ENCODE measurements at regions not wholly inside any gene's neighbourhood (a gene's known extent, or its start where the extent isn't known, plus 50 kb on each side); places are given as distances from the start of the nearest gene placed in this dataset.
"Not testable (repeated sequence)": the region's sequence is repeated elsewhere in the genome, so short reads cannot be mapped to it uniquely, and the experiment has no call there.

- Histone ChIP-seq H3K9ac (ENCODE audit: low read length) (no peak overlapping the region), H3K36me3 (replicated peaks; ENCODE audit: insufficient read depth, low read length) (no peaks in the 10 kb centered on the region), H3K79me2 (ENCODE audit: low read length) (no peaks in the 10 kb centered on the region), H3K4me1 (ENCODE audit: low read length) (no peaks in the 10 kb centered on the region), H3K27me3 (replicated peaks; ENCODE audit: insufficient read depth, low read length) (no peaks in the 10 kb centered on the region), H3K4me2 (ENCODE audit: low read depth, low read length) (no peak overlapping the region), H2AFZ (ENCODE audit: low read length) (no peak overlapping the region), H3F3A (ENCODE audit: insufficient read depth, low read length) (no peaks in the 10 kb centered on the region), H3K27ac (ENCODE audit: low read length) (no peak overlapping the region), H4K20me1 (ENCODE audit: insufficient read depth, low read length) (no peaks in the 10 kb centered on the region), H3K9me2 (replicated peaks; ENCODE audit: insufficient read depth, low read length) (no peaks in the 10 kb centered on the region), H3K9me3 (replicated peaks; ENCODE audit: insufficient read depth, low read length) (no peaks in the 10 kb centered on the region), H3K4me3 (ENCODE audit: low read length) (no peak overlapping the region)
- TF ChIP-seq CTCF (IDR thresholded peaks at IDR 0.05; ENCODE audit: low read length) (no peak), EZH2 (optimal IDR thresholded peaks at IDR 0.05; ENCODE audit: low read depth, low read length) (no peak), EZH2phosphoT487 (IDR thresholded peaks at IDR 0.05; ENCODE audit: low read length) (no peak)
- DNase-seq: no peak
Measured at GRCh38 chr16:16983582-16983981, 487.2 kb downstream of the XYLT1 start.

- H4K20me1 ChIP-seq (ENCODE audit: insufficient read depth, low read length); H2AFZ ChIP-seq (ENCODE audit: low read length); H3K36me3 ChIP-seq (replicated peaks; ENCODE audit: insufficient read depth, low read length); DNase-seq; H3K9ac ChIP-seq (ENCODE audit: low read length); H3K27ac ChIP-seq (ENCODE audit: low read length); H3K79me2 ChIP-seq (ENCODE audit: low read length); H3K4me1 ChIP-seq (ENCODE audit: low read length); H3F3A ChIP-seq (ENCODE audit: insufficient read depth, low read length); H3K27me3 ChIP-seq (replicated peaks; ENCODE audit: insufficient read depth, low read length); H3K9me2 ChIP-seq (replicated peaks; ENCODE audit: insufficient read depth, low read length); H3K9me3 ChIP-seq (replicated peaks; ENCODE audit: insufficient read depth, low read length); H3K4me2 ChIP-seq (ENCODE audit: low read depth, low read length); H3K4me3 ChIP-seq (ENCODE audit: low read length): not testable (repeated sequence)
Measured at GRCh38 chr16:16984091-16984490, 486.7 kb downstream of the XYLT1 start.

- Histone ChIP-seq H3K27ac (ENCODE audit: low read length) (no peak overlapping the region), H3K9me2 (replicated peaks; ENCODE audit: insufficient read depth, low read length) (no peaks in the 10 kb centered on the region), H3K4me2 (ENCODE audit: low read depth, low read length) (no peak overlapping the region), H3K9ac (ENCODE audit: low read length) (no peak overlapping the region), H3K27me3 (replicated peaks; ENCODE audit: insufficient read depth, low read length) (no peaks in the 10 kb centered on the region), H3K79me2 (ENCODE audit: low read length) (no peaks in the 10 kb centered on the region), H3K9me3 (replicated peaks; ENCODE audit: insufficient read depth, low read length) (no peaks in the 10 kb centered on the region), H3F3A (ENCODE audit: insufficient read depth, low read length) (no peaks in the 10 kb centered on the region), H2AFZ (ENCODE audit: low read length) (no peak overlapping the region), H4K20me1 (ENCODE audit: insufficient read depth, low read length) (no peaks in the 10 kb centered on the region), H3K4me1 (ENCODE audit: low read length) (no peaks in the 10 kb centered on the region), H3K36me3 (replicated peaks; ENCODE audit: insufficient read depth, low read length) (no peaks in the 10 kb centered on the region), H3K4me3 (ENCODE audit: low read length) (no peak overlapping the region)
- DNase-seq: no peak
- TF ChIP-seq CTCF (IDR thresholded peaks at IDR 0.05; ENCODE audit: low read length): no peak
- TF ChIP-seq EZH2 (optimal IDR thresholded peaks at IDR 0.05; ENCODE audit: low read depth, low read length): no peak
- no peak for TF ChIP-seq EZH2phosphoT487 (IDR thresholded peaks at IDR 0.05; ENCODE audit: low read length)
Measured at GRCh38 chr16:16985707-16986106, 485.1 kb downstream of the XYLT1 start.

GRCh38 chr16:16988963-16989362 is 481.8 kb downstream of the XYLT1 start:
- Histone ChIP-seq H3K27me3 (replicated peaks; ENCODE audit: insufficient read depth, low read length) (no peaks in the 10 kb centered on the region), H3K4me3 (ENCODE audit: low read length) (no peak overlapping the region), H3K4me1 (ENCODE audit: low read length) (no peaks in the 10 kb centered on the region), H3K36me3 (replicated peaks; ENCODE audit: insufficient read depth, low read length) (no peaks in the 10 kb centered on the region), H3K9me2 (replicated peaks; ENCODE audit: insufficient read depth, low read length) (no peaks in the 10 kb centered on the region), H3K79me2 (ENCODE audit: low read length) (no peaks in the 10 kb centered on the region), H3F3A (ENCODE audit: insufficient read depth, low read length) (no peaks in the 10 kb centered on the region), H3K9me3 (replicated peaks; ENCODE audit: insufficient read depth, low read length) (no peaks in the 10 kb centered on the region), H3K4me2 (ENCODE audit: low read depth, low read length) (no peak overlapping the region), H4K20me1 (ENCODE audit: insufficient read depth, low read length) (no peaks in the 10 kb centered on the region), H2AFZ (ENCODE audit: low read length) (no peak overlapping the region), H3K27ac (ENCODE audit: low read length) (no peak overlapping the region), H3K9ac (ENCODE audit: low read length) (no peak overlapping the region)
- DNase-seq: no peak
- TF ChIP-seq EZH2 (optimal IDR thresholded peaks at IDR 0.05; ENCODE audit: low read depth, low read length) (no peak), EZH2phosphoT487 (IDR thresholded peaks at IDR 0.05; ENCODE audit: low read length) (no peak), CTCF (IDR thresholded peaks at IDR 0.05; ENCODE audit: low read length) (no peak)
